Right ventricle myocardium inferior (tissue), 1 donor: ENCODE measurements at regions not wholly inside any gene's neighbourhood (a gene's known extent, or its start where the extent isn't known, plus 50 kb on each side); places are given as distances from the start of the nearest gene placed in this dataset.

Source experiments
- ATAC-seq: fragments of 200-7000 bp; cut with Tn5 transposase; one replicate; pipeline ENCODE4 v1.9.1; 2020; ENCODE audit warnings: mild to moderate bottlenecking, moderate library complexity
- DNase-seq: peaks from one replicate; pipeline ENCODE4 v3.0.0; 2021; ENCODE audit errors: missing footprints
- intact Hi-C: fragments of 100-400 bp; cut with DNase I; formaldehyde crosslinking; loops from one replicate; pipeline ENCODE4 v1.11.0; 2022
- donor health status: DM: no; HTN: yes; CAD: no; lungs with severe emphysema.

GRCh38 chr2:226398580-226398979 is 401.0 kb downstream of the IRS1 start:
- DNase-seq (no peak), ATAC-seq (no peak)
- intact Hi-C loops = no loop called here

- ATAC-seq (no peak), DNase-seq (no peak)
- intact Hi-C loops = no loop called here
These were observed 403.1 kb downstream of the IRS1 start for GRCh38 chr2:226396541-226396940.

- ATAC-seq (no peak), DNase-seq (no peak)
- intact Hi-C loops = no loop called here
These were observed 412.1 kb downstream of the IRS1 start for GRCh38 chr2:226387499-226387942.

GRCh38 chr2:226383461-226383860 is 416.2 kb downstream of the IRS1 start:
- DNase-seq (no peak), ATAC-seq (no peak)
- intact Hi-C loops = no loop called here

DNA sequence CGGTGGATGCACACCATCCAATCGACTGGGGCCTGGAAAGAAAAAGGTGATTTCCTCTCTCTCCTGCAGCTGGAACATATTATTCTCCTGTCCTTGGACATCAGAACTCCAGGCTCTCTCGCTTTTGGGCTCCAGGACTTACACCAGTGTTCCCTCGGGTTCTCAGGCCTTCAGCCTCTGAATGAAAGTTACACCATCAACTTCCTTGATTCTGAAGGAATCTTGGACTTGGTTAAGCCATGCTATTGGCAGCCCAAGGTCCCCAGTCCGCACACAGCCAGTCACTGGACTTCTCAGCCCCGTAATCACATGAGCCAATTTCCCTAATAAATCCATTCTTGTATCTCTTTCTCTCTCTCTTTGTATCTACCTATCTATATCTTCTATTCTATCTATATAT is 418.9 kb downstream of the IRS1 start:
- DNase-seq (no peak), ATAC-seq (peak; percentile 93)
- intact Hi-C loops = no loop called here

- intact Hi-C loops = no loop called here
- ATAC-seq (no peak), DNase-seq (no peak)
These were observed 420.6 kb downstream of the IRS1 start for GRCh38 chr2:226378753-226379705.

DNA sequence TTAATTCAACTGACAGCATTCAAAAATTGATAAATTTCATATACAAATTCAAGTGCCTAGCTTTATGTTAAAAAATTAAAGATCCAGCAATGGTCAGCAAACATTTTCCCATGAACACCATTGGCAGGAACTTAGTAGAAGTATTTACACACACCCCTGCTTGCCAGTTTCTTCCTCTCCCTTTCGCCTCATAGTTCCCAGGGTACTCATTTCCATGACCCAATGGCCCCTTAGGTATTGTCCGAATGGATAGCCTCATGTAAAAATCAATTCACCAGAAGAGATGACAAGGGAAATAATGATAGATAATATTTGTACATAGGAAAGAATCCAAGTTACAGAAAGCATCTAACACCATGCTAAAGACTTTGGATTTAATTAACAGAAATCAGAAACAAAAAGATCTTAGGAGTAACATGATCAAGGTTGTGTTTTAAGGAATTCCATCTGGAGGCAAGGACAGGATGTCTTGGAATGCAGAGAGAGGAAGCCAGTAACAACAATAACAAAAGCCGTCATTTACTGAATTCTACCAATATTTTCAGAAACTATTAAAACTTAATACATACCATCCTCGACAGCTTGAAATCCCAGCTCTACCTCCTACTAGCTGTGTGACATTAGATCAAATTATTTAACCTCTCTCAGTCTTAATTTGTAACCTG is 423.0 kb downstream of the IRS1 start:
- DNase-seq (no peak), ATAC-seq (no peak)
- intact Hi-C loops = no loop called here

GRCh38 chr2:226366920-226367319 is 432.7 kb downstream of the IRS1 start:
- intact Hi-C loops = no loop called here
- DNase-seq (no peak), ATAC-seq (no peak)

GRCh38 chr2:226364217-226364616 is 435.4 kb downstream of the IRS1 start:
- no peak for ATAC-seq
- intact Hi-C loops = no loop called here

GRCh38 chr2:226362980-226363379 is 436.6 kb downstream of the IRS1 start:
- intact Hi-C loops = no loop called here
- no peak for ATAC-seq
- no peak for DNase-seq

More at GRCh38 chr2:226364217-226364616, 435.4 kb downstream of the IRS1 start:
- no peak for DNase-seq

- intact Hi-C loops = no loop called here
- ATAC-seq = no peak
- DNase-seq = no peak
These were observed 439.0 kb downstream of the IRS1 start for GRCh38 chr2:226360658-226361057.

GRCh38 chr2:226358688-226359087 is 440.9 kb downstream of the IRS1 start:
- DNase-seq (no peak), ATAC-seq (no peak)
- intact Hi-C loops = no loop called here

DNA sequence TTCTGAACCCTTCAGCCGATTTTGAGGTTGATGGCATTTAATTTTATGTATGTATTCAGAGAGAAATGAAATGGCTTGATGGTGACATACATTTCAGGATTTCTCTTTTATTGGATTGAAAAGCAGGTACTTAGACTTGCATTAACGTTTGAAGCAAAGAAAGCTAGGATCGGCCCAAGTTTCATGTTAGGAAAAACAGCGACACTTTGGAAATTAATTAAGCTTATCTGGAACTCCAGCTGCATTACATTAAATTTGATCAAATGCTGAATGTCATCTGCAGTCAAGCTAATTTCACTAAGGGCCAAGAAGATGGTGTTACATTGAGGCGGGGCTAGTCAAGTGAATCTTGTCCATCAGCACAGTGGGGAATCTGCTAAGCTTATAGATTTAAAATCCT is 441.8 kb downstream of the IRS1 start:
- intact Hi-C loops = no loop called here
- DNase-seq (no peak), ATAC-seq (no peak)

DNA sequence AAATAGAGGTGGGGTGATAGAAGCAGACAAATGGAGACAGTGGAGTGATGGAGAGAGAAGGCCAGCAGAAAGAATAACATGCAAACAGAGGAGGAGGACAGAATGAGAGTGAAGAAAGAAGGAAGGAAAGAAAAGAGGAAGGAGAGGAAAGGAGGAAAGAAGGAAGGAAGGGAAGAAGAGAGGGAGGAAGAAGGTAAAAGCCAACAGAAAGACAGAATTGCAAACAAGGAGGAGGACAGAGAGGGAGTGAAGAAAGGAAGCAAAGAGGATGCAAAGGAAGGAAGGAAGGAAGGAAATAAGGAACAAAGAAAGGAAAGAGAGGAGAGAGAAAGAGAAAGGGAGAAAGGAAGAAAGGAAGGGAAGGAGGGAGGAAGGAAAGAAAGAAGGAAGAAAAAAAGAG is 444.0 kb downstream of the IRS1 start:
- ATAC-seq (no peak), DNase-seq (no peak)
- intact Hi-C loops = no loop called here

- ATAC-seq (no peak), DNase-seq (no peak)
- intact Hi-C loops = no loop called here
These were observed 445.2 kb downstream of the IRS1 start for GRCh38 chr2:226354434-226354833.

DNA sequence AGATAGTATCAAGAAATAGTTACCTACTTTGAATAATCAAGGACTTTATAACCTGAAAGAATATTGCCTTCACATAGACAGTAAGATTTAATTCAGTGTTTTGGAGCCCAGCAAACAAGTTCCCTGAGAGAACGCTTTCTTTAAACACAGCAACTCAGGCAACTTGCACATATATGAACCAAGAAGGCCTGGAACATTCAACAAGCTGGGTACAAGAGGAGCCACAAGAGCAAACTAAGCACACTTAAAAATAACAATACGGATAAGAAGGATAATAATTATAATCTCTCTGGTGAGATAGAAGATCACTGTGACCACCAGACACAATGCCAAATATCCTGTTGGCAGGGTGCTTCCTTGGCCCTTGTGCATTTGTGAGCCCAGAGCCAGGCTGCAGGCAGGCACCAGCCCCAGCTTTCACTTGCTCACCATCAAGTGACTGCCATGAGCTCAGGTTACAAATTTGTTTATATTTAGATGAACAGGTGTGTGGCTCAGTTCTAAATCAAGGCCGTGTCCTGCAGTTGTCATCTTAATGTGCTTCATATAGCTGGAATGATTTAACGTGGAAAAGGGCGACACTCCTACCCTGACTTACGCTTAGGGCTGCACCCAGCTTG is 446.6 kb downstream of the IRS1 start:
- intact Hi-C loops = no loop called here
- DNase-seq (no peak), ATAC-seq (no peak)

DNA sequence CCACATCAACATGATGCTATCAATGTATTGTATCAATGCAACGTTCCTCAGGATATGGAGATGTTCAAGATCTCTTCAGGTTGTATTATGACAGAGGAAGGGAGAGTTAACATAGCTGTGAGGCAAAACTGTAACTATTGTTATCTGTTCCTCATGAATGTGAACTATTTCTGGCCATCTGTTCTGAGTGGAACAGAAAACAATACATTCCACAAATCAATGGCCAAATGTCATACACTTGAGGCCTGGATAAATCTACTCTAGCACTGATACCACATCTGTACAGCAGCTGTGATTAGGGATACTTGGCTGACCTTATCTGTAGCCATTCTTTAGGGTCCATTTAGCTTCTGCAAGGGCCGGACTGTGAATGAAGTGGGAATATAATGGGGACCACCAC is 447.9 kb downstream of the IRS1 start:
- intact Hi-C loops = no loop called here
- ATAC-seq (no peak), DNase-seq (no peak)

DNA sequence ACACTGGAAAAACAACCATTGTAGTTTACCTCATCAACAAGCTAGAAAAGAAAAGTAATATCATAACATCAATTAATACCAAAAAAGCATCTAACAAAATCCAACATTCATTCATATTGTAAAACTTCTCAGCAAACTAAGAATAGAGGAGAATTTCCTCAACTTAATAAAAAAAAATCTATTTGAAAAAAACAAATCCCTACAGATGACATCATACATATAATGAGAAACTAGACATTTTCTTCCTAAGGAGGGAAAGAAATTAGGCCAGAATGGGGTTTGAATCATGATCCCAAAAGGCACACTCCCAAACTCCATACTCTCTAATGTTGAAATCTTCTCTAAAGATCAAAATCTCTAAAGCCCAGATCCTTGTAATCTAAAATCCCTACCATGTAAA is 460.0 kb downstream of the IRS1 start:
- intact Hi-C loops = no loop called here
- DNase-seq (no peak), ATAC-seq (no peak)

- no peak for DNase-seq
- intact Hi-C loops = no loop called here
- no peak for ATAC-seq
These were observed 460.8 kb downstream of the IRS1 start for GRCh38 chr2:226338825-226339224.
